GM19240 (cell line): ENCODE measurements at regions not wholly inside any gene's neighbourhood (a gene's known extent, or its start where the extent isn't known, plus 50 kb on each side); places are given as distances from the start of the nearest gene placed in this dataset.

ENCODE experiments used
- DNase-seq: peaks from one replicate; pipeline ENCODE4 v3.0.0; 2011; ENCODE audit warnings: low spot score; ENCODE audit not compliant: insufficient read length

DNA sequence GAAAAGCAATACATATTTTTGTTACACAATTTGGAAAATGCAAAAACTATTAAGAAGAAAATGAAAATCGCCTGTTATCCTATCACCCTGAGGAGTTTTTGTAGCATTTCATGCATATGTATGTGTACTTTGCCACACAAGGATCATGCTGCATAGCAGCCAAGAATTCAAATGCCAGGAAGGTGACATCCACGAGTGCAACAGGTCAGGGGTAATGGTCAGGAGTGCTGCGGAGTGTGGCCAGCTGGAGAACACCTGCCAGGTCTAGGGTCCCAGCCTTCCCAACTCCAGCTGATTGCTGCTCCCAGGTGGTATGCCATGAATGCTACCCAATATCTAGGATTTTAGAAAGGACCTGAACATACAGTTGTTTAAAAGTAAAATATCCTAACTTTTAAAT is 617.1 kb downstream of the PRELID2 start:
- DNase-seq, result no peak

DNA sequence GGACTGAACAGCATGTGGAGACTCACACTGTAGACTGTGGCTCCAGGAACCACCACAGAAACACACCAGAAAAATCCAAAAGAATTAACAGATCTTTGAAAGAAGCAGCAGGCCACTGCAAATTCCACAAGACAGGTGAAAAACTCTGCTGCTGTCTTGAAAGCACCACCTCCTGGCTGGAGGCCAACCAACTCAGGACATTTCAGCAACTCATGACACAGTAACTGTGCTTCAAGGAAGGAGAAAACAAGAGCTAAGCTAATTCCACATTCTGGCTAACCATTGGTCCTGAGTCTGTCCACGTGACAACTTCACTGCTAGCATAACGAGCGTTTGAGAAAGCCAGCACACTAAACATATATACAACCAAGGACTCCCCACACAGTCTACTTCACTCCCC is 625.1 kb downstream of the PRELID2 start:
- no peak for DNase-seq

DNA sequence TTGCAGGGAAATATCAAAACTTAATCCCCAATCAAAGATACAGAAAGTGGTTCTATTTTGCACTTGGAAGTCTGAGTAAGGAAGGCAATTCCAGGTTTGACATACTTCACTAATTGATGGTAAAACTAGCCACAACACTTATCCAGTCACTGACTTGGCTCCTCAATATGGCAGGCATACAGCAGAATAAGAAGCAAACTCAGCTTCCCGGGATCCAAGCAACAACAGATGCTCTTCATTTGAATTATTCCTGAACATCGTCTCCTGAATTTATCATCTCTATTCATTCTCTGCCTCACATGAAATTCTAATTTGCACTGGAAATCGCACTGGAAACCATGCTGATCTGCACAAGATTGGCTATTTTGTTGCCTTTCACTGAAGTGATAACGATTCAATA is 629.6 kb downstream of the PRELID2 start:
- no peak for DNase-seq

DNA sequence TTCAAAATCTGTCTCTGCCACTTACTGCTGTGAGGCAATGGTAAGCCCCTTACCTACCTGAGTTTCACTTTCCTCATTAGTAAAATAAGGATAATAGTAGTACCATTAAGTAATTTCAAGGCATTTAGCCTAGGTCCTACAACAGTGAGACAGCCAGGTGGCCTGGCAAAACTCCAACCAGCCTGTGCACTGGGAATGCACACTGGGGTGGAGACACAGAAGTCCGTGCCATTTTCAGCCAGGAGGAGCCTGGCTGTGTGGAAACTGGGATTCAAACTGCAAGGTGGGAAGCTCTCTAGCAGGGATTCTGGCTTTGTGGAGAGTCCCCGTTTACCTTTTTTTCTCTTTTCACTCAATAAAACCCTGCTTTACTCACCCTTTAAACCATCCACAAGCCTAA is 630.4 kb downstream of the PRELID2 start:
- DNase-seq, result no peak

DNA sequence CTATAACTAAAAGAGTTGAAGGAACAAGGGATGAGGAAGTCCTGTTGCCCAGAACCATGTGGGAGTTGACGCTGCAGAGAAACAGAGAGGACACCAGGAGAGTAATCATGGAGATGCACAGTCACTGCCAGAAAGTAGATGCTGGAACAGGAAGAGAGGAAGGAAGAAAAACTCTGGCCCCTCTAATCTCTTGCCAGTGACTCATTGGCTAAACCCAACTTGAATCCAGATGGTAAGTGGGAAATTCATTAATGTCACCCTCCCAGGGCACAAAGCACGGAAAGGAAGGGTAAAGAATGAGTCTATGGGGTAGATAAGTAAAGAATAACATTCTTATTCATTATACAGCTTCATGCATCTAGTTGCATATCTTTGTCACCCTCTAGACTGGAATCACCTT is 631.9 kb downstream of the PRELID2 start:
- DNase-seq, result no peak

DNA sequence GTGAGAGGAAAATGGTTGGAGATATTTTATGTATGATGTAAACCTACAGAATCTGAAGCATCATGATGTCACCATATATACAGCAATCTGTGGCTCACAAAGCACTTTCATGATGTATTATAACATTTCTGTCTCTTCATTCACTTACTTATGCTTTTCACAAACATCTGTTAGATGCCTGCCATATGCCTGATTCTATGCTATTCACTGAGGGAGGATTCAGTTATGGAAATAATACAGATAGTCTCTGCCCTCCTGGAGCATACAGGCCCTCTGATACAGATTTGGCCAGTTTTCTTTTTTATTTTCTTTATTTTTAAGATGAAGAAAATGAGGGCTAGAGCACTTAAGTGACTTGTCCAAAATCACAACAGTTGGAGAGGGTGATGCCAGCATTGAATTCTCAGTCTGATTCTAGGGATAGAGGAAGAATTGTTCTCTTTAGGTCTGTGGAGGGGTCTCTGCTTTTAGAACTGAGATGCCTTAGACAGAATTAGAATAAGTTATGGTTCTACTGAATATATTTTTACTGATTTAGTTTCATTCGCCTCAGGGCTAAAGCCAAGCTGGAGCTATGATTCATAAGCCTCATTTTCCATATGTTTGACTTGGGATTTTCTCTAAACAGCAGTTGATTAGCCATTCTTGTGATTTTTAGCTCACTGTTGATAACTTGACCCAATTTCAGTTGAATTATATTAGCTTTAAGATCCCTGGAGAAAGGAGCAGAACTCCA is 636.4 kb downstream of the PRELID2 start:
- no peak for DNase-seq

DNA sequence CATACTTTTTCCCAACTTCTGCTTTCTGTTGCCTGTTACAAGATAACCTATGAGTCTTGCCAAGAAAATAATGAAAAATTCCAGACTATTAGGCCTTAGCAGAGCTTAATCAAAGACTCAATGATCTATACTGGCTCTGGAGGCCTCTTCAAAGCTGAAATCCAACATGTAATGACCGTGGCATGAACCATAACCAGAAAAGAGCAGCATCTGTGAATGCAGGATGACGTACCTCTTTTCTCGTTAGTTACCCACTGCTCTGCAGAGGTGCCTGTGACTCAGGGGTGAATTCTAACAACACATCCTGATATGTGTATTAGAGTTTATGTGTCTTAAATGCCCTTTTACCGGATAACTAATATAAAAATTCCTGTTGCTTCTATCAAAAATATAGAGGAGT is 645.4 kb downstream of the PRELID2 start:
- DNase-seq, result no peak

DNA sequence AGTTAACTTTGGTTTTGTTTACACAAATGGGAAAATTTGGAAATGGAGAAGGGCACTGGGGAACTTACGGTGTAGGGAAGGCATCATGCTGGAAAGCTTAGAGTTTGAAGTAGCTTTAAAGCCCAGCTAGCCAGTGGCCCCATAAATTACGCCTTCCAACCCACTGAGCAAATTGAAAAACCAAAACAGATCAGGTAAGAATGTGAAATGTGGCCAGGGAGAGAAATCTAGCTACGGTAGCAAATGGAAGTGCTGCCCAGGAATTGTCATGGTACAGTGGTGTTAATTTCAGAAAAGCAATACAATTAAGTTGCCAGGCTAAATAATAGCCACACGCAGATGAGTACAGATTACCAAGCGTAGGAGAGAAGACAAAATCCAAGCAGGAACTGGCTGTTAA is 654.8 kb downstream of the PRELID2 start:
- DNase-seq, result no peak

DNA sequence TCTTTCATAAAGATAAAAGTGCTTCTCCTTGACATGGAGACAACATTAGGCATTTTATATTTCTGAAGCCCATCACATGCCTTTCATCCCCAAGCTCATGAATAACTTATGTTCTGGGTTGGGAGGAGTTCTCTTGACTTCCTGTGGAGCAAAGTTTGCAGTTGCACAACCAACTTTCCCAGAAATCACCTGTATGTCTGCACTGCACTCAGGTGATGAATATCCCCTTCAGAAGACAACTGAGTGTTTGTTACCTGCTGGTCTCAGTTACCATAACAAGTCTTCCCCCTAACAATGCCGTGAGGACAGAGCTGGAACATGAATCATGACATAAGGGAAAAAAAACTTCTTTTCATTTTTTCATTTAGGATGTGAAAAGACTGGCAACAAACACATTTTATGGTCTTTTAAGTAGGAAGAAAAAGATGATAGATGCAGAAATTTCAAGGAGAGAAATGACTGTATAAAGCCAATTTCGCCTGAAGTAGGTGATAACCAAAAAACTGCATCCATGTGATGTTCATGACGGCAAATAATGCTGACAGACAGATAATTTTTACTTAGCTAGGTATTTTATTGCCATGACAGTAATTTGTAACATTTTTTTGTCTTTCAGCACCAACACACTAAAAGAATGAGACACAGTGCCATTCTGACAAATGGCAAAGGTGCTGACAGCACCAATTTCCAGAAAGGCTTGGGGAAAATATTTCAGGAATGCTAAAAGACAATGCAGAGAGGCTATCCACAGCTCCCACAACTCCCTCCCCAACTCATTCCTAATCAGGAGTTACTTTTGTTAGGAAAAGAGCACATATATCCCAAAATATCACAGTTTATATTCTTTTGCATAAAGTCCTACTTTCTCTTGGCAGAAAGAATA is 656.3 kb downstream of the PRELID2 start:
- no peak for DNase-seq

DNA sequence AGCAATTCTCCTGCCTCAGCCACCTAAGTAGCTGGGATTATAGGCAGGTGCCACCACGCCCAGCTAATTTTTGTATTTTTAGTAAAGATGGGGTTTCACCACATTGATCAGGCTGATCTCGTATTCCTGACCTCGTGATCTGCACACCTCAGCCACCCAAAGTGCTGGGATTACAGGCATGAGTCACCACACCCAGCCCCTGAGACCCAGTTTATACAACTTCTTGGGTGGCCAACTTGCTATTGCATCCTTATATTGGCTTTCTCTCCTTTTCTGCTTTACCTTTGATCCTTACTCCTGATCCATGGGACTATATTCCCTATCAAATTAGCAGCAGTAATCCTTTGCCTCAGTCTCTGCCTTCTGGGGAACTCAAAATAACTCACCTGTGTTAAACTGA is 659.1 kb downstream of the PRELID2 start:
- no peak for DNase-seq

DNA sequence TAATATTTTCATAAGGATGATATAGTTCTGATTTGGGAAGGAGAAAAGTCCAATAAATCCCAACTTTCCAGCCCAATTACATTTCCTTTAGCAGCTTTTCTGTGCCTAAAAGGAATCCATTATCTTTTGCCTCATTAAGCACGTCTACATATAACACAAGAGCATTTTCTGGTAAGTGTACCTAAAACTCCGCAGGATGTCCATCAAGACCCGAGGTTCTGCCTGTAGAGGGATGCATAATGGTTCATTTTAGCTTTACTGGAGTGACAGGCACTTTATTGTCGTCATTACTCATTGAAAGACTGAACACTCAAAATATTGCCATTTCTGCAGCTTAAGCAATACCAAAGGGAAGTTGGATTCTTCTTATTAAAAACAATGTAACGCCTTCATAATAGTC is 669.0 kb downstream of the PRELID2 start:
- no peak for DNase-seq

DNA sequence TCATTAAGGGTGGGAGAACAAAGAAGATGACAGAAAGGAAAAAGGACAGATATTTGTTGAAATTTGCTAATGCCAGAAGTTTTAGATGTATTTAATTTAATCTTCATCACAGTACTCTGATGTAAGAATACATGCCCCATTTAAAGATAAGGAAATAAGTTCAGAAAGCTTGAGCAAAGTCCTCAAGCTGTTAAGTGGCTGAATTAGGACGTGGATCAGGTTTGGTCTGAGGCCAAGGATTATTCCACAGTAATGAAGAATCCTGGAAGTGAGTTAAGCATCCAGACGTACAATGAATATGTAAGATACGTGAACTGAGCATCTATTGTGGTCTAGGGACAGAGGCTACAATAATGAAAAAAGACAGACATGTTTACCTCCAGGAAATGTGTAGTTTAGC is 671.3 kb downstream of the PRELID2 start:
- DNase-seq, result no peak

DNA sequence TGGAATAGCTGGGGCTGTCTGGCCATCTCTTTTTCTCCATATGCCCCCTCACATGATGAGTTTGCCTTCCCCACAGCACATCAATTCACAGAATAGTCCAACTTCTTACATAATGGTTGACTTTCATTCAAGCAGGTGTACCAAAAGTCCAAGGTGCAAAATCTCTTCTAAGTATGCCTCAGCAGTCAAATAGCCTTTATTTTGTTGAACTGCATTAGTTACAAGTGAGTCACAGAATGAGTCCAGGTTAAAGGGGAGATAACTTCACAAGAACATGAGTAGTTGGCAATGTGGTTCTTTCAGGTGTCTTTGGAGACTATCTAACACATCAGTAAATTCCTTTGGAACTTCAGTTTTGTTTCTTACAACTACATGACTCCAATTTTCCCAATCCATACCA is 672.5 kb downstream of the PRELID2 start:
- no peak for DNase-seq

DNA sequence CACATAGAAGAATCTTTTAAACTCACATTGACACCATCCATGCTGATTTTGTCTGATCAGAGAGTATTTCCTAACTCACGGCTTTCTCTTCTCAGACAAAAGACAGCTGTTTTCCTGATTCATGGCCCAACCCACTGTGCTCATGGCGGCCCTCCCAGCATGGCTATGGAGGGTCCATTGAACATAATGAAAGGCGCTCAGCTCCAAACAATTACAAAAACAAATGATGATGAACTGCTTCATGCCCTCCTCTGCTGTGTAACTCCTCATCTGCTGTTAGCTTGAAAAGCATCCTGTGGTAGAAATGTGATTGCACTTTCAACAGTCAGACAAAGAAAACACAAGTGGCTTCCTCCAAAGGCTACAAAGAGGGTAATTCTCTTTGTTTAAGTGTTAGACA is 673.8 kb downstream of the PRELID2 start:
- DNase-seq, result no peak

DNA sequence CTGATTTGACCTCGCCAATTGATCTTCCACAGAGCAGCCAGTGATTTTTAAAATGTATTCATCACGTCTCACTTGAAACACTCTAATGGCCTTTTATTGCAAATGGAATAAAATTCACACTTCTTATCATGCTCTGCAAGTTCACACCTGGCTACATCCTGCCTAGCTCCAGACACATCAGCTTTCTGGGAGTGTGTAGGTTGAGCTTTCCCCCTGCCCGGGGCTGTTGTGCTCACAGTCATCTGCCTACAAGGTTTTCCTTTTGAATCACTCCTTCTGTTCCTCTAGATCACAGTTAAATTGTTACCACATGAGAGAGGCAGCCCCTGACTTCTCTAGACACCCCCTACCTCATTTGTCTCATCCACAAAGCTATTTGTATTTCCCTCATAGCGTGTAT is 674.5 kb downstream of the PRELID2 start:
- no peak for DNase-seq

DNA sequence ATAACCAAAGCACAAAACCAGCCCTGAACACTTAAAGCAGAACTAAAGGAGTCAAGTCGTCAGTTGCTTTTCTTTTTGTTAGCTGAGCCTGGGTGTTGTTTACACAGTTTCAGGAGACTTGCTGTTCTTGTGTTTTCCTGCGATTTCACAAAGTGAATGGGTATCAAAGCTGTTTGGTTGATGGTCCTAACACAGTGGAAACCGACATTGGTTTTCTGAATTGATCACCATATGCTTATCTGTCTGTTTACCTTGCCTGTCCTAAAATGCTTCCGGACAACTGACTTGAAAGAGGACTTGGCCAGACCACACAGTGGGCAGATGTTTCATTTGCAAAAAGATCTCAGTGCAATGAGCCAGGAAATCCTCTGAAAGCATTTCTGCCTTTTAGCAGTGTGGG is 676.4 kb downstream of the PRELID2 start:
- no peak for DNase-seq

DNA sequence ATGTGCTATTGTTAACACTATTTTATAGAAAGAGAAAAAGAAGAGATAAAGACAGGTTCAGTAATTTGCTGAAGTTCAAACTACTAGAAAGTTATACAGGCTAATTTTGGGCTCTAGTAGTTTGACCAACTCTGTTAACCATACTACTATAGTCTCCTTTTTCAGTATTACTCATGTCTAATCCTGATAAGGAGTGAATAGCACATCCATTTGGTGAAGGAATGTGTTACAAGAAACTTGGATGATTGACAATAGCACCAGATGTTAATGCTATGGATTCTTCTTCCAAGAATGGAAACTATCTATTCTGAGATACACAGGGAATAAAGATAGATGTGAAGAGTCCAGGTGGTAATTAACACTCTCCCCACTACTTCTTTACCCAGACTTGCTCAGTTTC is 677.3 kb downstream of the PRELID2 start:
- DNase-seq, result no peak

DNA sequence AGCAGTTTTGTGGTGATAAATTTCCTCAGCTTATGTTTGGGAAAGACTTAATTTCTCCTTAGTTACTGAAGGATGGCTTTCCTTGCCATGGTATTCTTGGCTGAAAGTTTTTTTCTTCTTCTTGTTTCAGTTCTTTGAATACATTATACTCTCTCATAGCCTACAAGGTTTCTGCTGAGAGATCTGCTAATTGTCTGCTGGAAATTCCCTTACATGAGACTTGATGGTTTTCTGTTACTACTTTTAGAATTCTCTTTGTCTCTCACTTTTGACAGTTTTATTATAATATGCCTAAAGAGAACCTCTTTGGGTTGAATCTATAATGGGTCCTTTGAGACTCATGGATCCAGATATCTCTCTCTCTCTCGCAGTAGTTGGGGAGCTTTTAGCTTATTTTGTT is 693.6 kb downstream of the PRELID2 start:
- DNase-seq, result no peak

DNA sequence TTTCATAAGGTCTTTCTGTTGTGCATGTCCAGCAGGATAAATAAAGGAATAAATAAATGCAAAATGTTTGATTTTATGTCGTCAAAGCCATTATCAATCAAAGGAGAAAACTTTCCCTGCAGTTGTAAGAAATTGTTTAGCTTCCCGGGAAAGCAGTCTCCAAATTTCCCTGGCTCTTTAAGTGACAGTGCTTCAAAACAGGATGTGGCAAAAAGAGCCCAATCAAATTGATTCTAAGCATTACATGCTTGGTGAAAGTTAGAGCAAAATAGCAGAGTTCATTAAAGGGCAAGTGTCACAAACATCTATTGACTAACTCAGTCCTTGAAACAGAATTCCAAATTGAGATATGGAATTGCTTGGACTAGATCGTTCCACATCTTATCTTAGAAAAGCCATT is 704.1 kb downstream of the PRELID2 start:
- DNase-seq, result no peak

DNA sequence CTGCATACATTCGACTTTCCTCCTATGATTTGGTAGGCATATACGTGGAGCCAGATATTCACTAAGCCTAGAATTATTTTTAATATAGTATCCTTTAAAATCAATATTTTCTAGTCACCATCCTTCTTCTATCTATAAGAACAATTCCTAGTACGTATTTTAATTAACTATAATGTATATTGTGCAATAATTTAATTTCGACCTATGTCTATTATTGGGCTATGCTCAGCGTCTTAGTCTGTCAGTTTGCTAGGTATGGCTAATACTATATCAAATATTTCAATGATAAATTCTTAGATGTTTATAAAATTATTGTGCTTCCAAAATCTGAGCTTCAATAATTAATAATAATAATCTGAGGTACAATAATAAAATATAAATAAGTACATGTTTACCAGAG is 705.3 kb downstream of the PRELID2 start:
- DNase-seq, result no peak

DNA sequence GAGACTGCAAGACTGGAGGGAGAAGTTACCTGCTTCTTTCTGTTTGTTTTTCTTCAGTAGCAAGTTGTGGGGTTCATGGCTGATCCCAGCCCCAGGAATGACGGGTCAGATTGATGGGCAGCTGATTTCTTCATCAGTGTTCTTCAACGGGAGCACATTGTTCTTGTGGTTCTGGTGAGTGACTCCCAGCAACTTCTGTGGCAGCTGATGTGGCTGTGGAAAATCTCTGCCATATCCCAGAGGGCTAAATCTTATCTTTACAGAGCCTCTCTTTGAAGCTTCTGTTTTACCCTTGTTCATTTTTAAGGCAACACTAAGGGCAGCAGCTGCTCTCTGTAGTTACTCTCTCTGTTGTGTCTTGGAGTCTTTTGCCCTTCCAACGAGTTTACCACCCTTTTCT is 710.3 kb downstream of the PRELID2 start:
- DNase-seq, result no peak

DNA sequence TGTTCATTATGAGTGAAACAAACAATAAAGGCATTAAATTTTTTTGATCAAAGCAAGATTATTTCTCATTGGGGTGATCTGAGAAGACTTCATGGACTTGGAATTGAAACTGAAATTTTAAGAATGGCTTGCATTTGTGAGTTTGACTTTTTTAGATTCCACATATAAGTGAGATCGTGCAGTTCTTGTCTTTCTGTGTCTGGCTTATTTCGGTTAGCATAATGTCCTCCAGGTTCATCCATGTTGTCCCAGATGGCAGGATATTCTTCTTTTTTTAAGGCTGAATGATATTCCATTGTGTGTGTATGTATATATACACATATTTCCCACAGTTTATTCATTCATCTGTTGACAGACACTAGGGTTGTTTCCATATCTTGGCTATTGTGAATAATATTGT is 716.5 kb downstream of the PRELID2 start:
- no peak for DNase-seq

DNA sequence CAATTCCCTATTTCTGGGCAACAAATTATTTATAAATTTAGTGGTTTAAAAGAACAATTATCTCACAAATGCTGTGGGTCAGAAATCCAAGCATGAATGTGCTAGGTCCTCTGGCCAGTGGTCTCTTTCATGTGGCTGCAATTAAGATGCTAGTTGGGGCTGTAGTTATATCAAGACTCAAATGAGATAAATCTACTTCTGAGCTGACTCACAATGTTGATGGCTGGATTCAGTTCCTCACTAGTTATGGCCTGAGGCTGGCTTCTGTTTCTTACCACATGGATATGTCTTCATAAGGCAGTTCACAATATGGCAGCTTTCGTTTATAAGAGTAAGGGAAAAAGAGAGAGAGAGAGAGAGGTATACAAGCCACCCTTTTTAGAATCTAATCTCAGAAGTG is 717.0 kb downstream of the PRELID2 start:
- no peak for DNase-seq
